Stomach (tissue), 4 donors: ENCODE measurements at regions not wholly inside any gene's neighbourhood (a gene's known extent, or its start where the extent isn't known, plus 50 kb on each side); places are given as distances from the start of the nearest gene placed in this dataset.

Source experiments
- CTCF ChIP-seq, 7 experiments: fragments of 450-650 bp in 4 of 7; fragments of 200-600 bp in 3 of 7; sonication (generic) in 3 of 7; IDR thresholded peaks; one replicate each; pipeline ENCODE4 v1.5.1; 2016 to 2019; ENCODE audit warnings: antibody characterized with exemption in 7 of 7, control low read depth in 2 of 7, mild to moderate bottlenecking in 1 of 7
- EP300 ChIP-seq: sonication (generic); formaldehyde crosslinking; IDR thresholded peaks from one replicate; pipeline ENCODE4 v1.6.1; 2017; ENCODE audit warnings: antibody characterized with exemption
- POLR2A ChIP-seq, 4 donors: fragments of 450-650 bp; IDR thresholded peaks; one replicate each; pipeline ENCODE4 v1.6.1; 2016; ENCODE audit warnings: antibody characterized with exemption in 4 of 4, control low read depth in 2 of 4, mild to moderate bottlenecking in 1 of 4, moderate library complexity in 1 of 4
- POLR2AphosphoS5 ChIP-seq, 3 donors: sonication (generic); formaldehyde crosslinking; IDR thresholded peaks; one replicate each; pipeline ENCODE4 v1.6.1; 2016; ENCODE audit warnings: antibody characterized with exemption in 3 of 3

GRCh38 chr3:107934808-107935207 lies 156.0 kb downstream of the CD47 start:
- TF ChIP-seq CTCF (IDR thresholded peaks at IDR 0.05), result no peak
- TF ChIP-seq POLR2AphosphoS5 (IDR thresholded peaks at IDR 0.05), result no peak
- TF ChIP-seq POLR2A (IDR thresholded peaks at IDR 0.05), result no peak
- no peak for TF ChIP-seq EP300
